ENCODE measurements at regions not wholly inside any gene's neighbourhood (a gene's known extent, or its start where the extent isn't known, plus 50 kb on each side); places are given as distances from the start of the nearest gene placed in this dataset.

GRCh38 chr18:11502368-11502767 lies 107.0 kb upstream of the SLC35G4 start:
- no peak for TF ChIP-seq POLR2A (IDR thresholded peaks at IDR 0.05)
- TF ChIP-seq, protein P1, sequence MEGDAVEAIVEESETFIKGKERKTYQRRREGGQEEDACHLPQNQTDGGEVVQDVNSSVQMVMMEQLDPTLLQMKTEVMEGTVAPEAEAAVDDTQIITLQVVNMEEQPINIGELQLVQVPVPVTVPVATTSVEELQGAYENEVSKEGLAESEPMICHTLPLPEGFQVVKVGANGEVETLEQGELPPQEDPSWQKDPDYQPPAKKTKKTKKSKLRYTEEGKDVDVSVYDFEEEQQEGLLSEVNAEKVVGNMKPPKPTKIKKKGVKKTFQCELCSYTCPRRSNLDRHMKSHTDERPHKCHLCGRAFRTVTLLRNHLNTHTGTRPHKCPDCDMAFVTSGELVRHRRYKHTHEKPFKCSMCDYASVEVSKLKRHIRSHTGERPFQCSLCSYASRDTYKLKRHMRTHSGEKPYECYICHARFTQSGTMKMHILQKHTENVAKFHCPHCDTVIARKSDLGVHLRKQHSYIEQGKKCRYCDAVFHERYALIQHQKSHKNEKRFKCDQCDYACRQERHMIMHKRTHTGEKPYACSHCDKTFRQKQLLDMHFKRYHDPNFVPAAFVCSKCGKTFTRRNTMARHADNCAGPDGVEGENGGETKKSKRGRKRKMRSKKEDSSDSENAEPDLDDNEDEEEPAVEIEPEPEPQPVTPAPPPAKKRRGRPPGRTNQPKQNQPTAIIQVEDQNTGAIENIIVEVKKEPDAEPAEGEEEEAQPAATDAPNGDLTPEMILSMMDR (IDR thresholded peaks at IDR 0.05) = no peak
